ENCODE measurements at regions not wholly inside any gene's neighbourhood (a gene's known extent, or its start where the extent isn't known, plus 50 kb on each side); places are given as distances from the start of the nearest gene placed in this dataset.

DNA sequence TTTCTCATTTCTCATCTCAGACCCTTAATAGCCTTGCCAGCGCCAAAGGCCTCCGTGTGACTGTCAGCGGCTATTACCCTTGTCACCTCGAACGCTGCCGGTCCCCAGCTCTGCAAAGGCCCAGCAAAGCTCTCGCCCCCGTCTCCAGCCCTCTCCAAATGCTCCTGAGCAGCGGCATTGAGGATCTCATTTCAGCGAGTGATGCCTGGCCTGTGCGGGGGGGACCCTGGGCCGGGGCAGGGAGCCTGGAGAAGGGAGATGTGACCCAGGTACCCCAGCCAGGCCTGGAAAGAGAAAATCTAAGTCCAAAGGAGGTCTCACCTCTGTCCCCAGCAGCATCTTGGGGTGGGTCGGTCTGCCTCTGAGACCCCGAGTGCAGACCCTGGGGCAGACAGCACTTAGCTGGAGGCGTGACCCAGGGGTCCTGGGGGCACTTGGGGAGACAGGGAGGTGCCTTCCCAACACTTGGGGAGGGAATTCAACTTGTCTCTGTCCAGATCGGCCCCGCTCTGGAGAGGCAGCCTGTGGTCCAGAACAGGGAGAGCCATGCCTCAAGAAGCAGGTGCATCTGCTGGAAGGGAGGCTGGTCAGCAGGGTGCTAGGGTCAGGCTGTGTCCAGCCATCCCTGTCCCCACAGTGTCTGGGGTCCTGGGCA, 521.3 kb downstream of the TBC1D22A start:
- no peak for DNase-seq

DNA sequence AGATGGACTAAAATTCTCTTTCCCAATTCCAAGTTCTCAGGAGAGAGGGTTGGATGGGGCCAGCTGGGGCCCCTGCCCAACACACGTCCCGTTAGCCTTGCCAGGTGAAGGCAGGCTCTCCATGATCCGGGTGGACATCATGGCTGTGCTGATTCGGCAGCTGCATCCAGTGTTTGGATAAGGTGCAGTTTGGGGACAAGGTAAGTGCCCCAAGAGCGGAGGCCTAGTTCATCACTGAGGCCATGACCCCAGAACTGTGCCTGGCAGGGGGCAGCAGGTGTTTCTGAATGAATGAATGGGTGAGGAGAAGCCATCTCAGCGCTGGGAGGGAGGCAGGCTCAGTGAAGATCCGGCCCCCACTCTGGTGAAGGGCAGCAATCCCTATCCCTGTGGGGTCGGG, 520.4 kb downstream of the TBC1D22A start:
- no peak for DNase-seq

DNA sequence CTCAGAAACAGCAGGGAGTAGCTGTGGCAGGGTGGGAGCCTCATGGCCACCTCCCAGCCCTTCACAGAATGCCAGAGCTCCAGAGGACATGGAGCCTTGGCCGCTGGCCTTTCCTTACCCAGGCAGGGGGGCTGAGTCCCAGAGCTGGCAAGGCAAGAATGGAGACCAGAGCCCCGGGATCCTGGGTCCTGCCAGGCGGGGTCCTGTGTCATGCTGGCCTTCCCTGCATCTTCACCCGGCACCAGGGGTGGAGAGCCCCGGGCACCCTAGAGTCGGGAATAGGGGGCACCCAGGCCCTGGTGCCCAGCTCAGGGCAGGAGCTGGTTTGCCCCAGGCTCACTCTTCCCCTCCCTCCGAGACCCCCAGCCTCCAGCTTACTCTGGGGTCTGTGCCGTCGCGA, 519.9 kb downstream of the TBC1D22A start:
- no peak for DNase-seq

DNA sequence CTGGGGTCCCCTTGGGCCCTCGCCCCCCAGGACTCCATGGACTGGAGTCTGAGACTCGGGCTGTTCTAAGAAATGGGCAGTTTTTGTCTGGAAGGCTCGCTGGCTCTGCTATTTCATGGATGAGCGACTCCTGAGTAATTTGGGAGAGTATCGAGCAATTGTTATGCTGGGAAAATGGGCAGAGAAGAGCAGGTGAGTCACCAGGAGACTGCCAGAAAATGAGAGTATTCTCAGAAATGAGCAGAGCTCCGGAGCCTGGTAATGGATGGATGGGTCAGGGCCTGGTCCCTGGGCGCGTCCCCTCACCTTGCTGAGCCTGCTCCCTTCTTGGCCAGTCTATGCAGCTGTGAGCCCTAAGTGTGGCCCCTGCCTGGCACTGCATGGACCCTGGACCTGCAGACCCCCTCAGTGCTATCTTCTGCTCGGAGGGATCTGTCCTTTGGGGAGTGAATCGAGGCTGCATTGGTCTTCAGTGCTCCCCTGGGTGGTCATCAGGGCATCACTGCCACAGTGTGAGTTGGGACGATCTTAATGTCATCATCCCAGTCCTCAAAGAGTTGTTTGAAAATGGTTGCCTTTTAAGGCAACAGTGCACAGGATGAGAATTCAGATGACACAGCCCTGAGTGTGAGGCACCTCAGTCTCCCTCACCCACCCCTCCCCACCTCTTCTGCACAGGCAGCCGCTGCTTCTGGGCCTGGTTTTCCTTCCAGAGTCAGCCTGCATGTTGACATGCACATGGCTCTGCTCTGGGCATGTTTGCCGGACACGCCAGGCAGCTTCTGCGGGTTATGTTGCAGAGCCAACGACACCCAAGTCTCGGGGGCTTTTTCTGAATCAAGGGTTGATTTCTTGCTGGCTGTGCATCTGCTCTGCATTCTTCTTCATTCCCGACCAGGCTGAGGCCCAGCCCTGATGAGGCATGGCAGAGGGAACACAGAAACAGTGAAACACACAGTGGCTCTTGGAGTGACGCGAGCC, 519.0 kb downstream of the TBC1D22A start:
- DNase-seq = no peak

DNA sequence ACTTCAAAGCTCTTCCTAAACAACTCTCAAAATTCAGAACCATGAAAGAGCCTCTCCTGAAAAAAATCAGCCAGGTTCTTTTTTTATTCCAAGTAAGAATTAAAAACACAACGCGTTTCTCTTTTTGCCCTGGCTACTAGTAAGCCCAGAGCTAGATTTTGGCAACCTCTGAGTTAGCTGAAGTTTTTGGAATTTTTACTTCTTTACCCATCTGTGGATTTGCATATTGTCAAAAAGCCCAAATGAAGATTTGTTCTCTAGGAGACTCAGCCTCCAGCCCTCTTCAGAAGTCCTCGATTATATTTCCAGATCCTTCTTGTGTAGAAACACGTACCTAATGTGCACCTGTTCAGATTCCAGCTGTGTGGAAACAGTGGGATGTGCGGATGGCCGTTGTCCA, 517.9 kb downstream of the TBC1D22A start:
- no peak for DNase-seq

DNA sequence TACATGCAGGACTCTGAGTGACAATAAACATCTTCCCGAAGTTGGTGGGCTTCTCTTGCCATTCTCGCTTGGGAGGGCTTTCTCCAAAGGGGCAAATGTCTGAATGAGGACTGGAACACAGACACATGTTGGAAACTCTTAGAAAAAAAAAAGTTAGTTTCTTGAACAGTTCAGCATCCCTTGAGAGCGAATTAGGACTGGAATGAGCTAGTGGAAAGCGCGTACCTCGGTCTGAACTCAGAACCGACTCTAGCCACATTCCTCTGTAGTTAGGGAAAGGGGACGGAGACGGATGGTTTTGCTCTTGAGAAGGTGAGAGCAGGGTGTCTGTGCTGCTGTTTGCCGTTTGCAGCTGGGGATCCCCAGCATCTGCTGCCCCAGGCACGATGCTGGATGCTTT, 517.3 kb downstream of the TBC1D22A start:
- no peak for DNase-seq

DNA sequence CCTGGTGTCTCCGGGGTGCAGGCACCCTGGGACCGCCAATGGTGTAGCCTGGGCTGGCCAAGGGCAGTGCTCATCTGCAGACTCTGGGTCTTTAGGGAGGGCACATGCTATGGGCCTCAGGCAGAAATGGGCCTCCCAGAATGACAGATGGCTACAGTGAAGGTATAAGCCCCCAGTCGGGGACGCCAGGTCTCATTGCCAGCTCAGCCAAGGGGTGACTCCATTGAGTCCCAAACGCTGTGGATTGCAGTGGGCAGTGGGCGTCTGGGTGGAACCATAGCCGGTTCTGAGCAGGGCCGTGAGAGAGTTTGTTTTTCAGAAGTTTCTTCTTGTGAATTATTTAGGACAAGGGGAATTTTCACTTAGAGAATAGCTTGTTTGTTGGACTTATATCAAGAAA, 516.9 kb downstream of the TBC1D22A start:
- DNase-seq = no peak

DNA sequence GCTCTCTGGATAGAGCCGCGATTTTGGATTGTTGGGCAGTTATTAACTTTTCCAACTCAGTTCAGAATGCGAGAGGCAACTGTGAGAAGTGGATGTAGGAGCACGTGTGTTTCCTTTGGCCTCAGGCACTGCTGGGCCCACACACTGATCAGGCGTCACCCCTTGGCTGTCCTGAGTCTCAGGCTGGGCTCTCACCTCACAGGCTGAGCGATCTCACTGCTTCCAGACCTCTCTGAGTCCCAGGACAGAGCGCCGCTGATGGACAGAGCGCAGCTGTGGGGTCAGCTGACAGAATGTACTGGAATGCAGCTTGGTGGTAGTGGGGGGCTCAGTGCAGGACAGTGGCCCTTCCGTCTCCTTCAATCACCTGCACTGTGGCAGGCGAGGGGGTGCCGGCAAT, 516.2 kb downstream of the TBC1D22A start:
- DNase-seq = no peak

DNA sequence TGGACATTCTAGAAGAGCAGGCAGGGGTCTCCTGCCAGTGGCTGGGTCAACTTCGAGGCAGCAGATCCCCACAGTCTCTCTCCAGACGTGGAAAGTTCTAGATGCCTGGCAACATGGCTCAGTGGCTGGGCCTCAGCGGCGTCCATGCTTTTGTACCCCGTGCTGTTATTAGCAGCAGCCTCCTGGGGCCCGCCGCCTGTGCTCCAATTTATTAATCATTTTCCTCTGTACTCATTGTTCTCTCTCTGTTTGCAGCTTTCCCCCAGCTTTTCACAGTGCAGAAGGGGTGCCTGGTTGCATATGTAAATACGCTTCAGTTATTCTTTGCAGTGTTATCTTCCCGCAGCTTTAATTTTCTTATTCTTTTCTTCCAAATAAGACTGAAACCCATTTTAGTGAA, 515.1 kb downstream of the TBC1D22A start:
- DNase-seq = no peak

DNA sequence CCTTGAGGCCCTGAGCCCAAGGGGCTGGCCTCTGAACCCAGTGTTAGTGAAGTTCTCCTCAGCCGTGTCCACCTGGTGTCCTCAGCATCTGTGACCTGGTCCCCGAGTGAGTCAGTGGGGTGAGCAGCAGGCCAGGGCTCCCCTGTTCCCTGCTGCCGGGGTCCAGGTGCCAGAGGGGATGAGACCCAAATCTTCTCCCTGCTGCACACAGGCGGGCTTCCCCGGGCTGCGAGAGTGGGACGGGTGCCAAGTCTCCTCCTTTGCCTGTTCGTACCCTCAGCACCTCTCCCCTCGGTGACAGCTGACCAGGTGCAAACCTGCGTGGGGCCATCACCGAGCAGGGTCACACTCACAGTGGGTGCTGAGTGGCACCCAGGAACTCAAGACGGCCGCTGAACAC, 514.5 kb downstream of the TBC1D22A start:
- DNase-seq = no peak

DNA sequence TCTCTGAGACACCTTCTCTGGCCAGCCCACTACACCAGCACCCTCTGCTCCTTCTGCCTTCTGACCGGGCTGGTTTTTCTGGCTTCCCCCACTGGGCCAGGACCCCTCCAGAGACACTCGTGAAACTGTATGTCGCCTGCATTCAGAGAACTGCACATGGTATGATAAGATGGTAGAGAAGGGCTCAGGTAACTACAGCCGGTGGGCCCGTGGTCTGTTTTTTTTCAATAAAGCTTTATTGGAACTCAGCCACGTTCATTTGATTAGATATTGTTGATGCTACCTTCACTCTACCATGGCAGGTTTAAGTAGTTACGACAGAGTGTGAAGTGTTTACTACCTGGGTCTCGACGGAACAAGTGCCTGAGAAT, 514.0 kb downstream of the TBC1D22A start:
- no peak for DNase-seq

DNA sequence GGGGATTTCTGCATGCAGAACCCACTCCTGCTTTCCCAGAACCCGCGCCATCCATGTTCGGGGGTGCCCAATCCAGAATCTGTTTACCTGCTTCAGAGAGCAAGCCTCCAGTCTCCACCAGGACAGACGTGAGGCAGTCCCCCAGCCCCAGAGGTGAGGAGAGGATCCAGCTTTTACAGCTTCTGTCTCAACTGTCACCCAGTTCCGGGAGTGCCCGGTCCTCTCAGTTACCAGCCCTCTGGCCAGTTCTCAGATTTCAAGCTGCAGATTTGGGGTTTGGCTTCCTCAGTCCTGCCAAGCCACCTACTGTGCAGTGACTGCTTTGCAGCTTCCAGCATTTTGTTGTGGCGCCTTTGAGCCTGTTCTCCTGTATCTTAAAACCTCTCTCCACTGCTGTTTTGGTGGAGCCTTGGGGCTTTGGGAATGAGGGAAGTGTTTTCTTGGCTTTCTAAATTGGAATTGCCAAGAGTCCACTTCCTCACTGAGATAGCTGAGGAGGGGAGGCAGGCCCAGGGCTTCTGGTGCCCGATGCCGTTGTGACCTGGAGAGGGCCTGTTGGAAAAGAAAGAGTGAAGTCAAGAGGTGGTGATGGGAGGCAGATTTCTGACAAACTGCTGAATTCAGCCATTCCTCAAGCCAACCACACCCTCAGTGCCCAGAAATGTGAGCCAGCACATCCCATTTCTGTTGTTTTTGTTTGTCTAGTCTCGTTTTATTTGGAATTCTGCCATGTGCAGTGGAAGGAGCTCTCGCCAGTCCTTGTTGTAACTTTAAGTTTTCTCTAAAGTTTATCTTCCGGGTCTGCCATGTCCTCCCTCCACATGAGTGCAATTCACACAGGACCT, 513.4 kb downstream of the TBC1D22A start:
- no peak for DNase-seq

DNA sequence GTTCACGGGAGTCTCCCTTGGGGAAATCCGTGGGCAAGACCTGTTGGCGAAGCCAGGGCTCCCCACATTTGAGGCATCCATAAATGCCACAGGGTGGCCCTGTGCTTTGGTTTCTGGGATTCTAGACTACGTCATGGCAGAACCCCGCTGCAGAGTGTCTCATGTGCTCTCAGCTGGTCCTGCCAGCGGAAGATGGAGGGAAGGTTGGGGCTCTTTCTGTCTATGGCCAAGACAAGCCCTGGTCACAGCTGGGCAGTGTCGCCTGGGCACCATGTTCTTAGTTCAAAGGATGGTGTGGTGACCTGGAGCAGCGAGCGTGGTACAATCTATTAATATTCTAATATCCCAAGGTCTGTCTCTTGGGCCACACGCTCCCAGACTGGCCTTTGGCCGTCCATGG, 511.7 kb downstream of the TBC1D22A start:
- DNase-seq = no peak

DNA sequence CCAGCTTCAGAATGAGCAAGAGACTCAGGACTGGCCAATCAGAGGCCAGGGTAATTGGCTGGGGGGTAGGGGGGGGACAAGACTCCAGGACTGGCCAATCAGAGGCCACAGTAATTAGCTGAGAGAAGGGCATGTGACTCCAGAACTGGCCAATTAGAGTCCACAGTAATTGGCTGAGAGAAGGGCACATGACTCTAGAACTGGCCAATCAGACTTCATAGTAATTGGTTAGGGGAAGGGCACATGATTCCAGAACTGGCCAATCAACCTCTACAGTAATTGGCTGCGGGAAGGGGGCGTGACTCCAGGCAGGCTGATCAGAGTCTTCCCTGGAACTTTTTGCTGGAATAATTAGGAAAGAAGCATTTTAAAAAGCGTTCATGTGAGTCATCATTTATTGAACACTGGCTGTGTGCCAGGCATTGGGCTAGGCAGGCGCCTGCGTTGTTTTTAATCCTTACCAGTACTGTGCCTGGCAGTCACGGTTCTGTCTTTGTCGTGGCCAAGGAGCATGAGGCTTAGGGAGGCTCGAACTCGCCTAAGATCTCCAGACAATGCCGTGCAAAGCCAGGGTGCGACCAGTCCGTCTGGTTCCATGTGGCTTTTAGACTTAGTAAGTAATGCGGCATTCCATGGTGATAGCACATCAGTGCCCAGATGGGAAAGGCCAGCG, 508.1 kb downstream of the TBC1D22A start:
- DNase-seq = no peak

DNA sequence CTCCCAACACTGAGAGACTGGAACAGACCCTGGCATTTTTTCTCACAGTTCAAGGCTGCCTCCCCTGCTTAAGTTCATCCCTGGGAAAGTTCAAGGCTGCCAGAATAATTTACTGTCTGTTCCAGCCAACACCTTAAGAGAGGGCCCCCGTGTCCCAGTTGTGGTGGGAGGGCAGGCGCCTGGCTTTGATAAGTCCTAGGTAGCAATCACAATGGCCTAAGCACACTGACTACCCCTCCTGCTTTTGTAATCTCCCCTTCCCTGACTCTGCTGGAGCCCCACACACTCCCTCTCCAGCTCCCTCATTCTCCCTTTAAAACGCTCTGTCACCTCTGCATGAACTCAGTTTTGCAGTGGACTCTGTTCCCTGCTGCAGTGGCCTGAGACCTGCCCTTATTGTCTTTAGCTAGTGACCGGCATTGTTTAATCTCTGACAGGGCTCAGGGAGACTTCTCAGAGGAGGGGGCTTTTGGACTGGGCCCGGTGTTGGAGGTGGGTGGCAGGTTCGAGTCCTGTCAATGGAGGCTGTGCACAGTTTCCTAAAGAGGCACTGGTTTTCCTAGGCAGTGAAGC, 507.2 kb downstream of the TBC1D22A start:
- DNase-seq = no peak

DNA sequence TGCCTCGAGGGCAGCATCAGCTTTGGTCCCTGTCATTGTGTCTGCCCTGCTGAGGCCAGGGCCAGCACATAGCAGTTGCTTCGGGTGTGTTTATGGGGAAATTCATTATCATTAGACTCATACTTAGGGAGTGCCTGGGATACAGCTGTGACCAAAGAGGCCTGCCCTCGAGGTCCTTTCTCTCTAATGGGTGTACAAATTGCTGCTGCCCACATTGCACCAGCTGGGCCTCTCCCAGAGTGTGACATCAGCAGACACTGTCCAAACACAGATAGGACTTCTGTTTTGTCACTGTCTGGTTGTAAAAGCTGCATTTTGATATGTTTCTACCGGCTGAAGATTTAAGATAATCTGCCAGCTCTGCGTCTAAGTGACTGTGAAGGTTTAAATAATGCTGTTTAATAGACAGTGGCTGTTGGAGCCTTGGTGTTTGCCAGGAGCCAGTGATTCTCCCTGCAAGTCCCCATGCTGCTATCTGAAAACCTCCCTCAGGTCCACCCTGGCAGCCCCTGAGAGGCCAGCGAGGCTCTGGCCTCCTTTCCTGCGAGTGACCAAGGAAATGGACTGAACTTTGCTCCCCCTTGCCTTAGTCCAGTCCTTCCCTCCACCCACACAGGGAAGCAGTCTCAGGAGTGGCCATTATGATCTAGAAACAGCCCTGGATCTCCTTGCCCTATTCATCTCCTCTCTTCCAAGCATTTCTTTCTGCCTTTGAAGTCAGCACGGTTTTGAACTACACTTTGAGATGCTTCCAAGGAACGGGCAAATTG, 505.2 kb downstream of the TBC1D22A start:
- DNase-seq = no peak

DNA sequence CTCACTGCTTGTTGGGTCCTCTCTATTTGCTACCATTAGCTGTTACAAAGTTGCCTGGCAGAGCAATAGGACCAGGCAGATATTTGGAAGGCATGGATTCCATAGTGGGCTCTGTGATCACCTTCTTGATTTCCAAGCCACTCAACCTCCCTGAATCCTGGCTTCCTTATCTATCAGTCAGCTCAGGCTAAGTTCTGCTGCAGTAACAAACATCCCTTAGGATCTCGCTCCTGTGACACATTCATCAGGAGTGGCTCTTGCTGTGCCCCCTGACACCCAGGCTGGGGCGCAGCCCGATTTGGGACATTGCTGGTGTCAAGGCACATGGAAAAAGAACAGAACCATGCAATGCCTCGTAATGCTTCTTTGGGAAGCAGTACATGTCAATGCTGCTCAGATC, 503.9 kb downstream of the TBC1D22A start:
- no peak for DNase-seq

DNA sequence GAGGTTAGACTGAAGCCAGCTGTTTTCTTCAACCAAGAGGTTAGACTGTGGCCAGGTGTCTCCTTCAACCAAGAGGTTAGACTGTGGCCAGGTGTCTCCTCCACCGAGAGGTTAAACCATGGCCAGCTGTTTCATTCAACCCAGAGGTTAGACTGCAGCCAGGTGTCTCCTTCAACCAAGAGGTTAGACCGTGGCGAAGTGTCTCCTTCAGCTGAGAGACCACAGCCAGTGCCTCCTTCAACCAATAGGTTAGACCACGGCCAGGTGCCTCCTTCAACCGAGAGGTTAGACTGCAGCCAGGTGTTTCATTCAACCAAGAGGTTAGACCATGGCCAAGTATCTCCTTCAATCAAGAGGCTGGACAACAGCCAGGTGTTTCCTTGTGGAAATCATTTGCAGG, 498.1 kb downstream of the TBC1D22A start:
- DNase-seq = no peak

DNA sequence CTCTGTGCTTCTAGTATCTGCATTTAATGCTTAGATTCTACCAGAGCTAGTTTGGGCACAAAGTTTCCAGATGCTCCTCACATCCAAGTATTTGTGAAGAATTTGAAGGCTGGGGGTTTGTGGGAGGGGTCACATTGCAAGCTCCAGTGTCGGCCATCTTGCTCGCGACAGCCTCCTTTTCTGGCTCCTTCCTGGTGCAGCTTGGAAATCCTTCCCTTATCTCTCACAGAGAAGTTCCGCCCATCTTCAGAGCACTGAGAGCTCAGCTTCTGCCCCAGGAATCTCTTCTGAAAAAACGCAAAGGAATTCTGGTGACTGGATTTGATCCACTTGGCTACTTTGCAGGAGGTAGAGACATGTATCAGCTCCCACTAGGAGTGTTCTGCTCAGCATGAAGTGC, 497.5 kb downstream of the TBC1D22A start:
- no peak for DNase-seq

DNA sequence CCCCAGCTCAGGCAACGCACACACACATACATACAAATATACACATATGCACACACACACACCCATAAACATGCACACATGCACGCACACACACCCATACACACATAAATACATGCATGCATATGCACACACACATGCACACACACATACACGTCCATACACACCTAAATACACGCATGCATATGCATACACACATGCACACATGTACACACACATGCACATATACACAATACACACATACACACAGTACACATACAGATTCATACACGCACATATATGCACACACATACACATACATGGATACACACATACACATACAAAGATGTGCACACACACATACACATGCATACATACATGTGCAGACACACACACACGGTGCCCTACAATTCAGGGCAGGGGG, 496.6 kb downstream of the TBC1D22A start:
- no peak for DNase-seq

DNA sequence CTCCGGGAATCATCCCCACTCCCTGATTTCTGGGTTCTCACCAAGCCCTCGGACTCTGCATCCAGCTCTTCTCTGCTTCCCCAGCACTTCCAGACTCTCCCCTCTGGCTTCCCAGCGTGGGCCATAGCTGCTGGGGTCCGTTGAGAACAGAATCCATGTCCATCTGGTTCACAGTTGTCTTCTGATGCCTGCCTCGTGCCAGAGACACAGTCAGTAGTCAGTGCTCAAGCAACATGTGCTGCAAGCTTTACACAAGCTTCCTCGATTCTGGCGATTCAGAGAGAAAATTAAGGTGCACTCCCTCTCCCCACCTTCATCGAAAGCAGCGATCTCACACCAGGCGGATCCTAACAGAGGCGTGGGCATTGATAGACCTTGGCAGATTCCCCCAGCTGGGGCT, 495.5 kb downstream of the TBC1D22A start:
- no peak for DNase-seq

DNA sequence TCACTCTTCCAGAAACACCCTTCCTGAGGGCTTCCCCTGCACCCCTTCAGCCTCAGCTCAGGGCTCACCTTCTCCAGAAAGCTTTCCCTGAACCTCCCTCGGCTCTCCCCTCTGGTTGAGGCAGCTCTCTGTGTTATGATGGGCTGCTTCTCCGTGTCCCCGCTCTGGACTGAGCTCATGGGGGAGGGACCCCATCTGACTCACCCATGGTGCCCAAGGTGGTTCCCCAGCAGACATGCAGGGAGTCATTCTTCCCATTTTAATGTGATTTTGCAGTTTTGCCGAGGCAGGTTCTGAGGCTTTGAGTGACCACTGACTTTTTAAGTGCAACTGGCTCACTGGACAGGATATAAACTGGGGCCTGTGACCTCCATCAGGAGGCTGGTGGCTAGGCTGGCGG, 495.1 kb downstream of the TBC1D22A start:
- DNase-seq = no peak

All from CD4-positive, alpha-beta T cell treated with Interleukin-1 beta for 1 hour (primary cell).